Spleen (tissue), 7 donors: ENCODE measurements at regions not wholly inside any gene's neighbourhood (a gene's known extent, or its start where the extent isn't known, plus 50 kb on each side); places are given as distances from the start of the nearest gene placed in this dataset.

Experiments
- CTCF ChIP-seq, 11 experiments: fragments of 200-600 bp in 7 of 11; fragments of 450-650 bp in 4 of 11; sonication (generic) in 4 of 11; IDR thresholded peaks in 8 of 11; conservative IDR thresholded peaks in 3 of 11; 1 replicate in 7 of 11; 2 replicates in 4 of 11; pipeline versions ENCODE4 v1.4.0 to v1.8.0; 2016 to 2021; ENCODE audit warnings: antibody characterized with exemption in 11 of 11, inconsistent platforms in 4 of 11, mild to moderate bottlenecking in 1 of 11
- POLR2A ChIP-seq, 3 donors: fragments of 450-650 bp; IDR thresholded peaks; one replicate each; pipeline ENCODE4 v1.5.1; 2017; ENCODE audit warnings: antibody characterized with exemption in 3 of 3, mild to moderate bottlenecking in 1 of 3
- POLR2AphosphoS5 ChIP-seq, 3 donors: sonication (generic); formaldehyde crosslinking; IDR thresholded peaks; one replicate each; pipeline ENCODE4 v1.5.1; 2017; ENCODE audit warnings: antibody characterized with exemption in 3 of 3
- donor health status: DM: no; HTN: no; CAD: no; lungs with moderate emphysema.
- donor health status: DM: no; HTN: no; CAD: no.
- donor health status: DM: no; HTN: no; CAD: no.

GRCh38 chr17:73814075-73814474 lies 169.8 kb upstream of the SDK2 start:
- no peak for TF ChIP-seq CTCF (IDR thresholded peaks at IDR 0.05 in 8 of 11, conservative IDR thresholded peaks at IDR 0.05 in 3 of 11)
- TF ChIP-seq POLR2A (IDR thresholded peaks at IDR 0.05), result no peak
- no peak for TF ChIP-seq POLR2AphosphoS5 (IDR thresholded peaks at IDR 0.05)
